Body of pancreas (tissue), 4 donors: ENCODE measurements at regions not wholly inside any gene's neighbourhood (a gene's known extent, or its start where the extent isn't known, plus 50 kb on each side); places are given as distances from the start of the nearest gene placed in this dataset.

ENCODE experiments used
- CTCF ChIP-seq, 7 experiments: fragments of 450-650 bp in 4 of 7; fragments of 200-600 bp in 3 of 7; sonication (generic) in 3 of 7; IDR thresholded peaks; one replicate each; pipeline ENCODE4 v1.5.1; 2016 to 2019; ENCODE audit warnings: antibody characterized with exemption in 7 of 7
- POLR2A ChIP-seq, 3 donors: fragments of 450-650 bp; IDR thresholded peaks; one replicate each; pipeline ENCODE4 v1.6.1; 2016; ENCODE audit warnings: antibody characterized with exemption in 3 of 3, mild to moderate bottlenecking in 2 of 3

DNA sequence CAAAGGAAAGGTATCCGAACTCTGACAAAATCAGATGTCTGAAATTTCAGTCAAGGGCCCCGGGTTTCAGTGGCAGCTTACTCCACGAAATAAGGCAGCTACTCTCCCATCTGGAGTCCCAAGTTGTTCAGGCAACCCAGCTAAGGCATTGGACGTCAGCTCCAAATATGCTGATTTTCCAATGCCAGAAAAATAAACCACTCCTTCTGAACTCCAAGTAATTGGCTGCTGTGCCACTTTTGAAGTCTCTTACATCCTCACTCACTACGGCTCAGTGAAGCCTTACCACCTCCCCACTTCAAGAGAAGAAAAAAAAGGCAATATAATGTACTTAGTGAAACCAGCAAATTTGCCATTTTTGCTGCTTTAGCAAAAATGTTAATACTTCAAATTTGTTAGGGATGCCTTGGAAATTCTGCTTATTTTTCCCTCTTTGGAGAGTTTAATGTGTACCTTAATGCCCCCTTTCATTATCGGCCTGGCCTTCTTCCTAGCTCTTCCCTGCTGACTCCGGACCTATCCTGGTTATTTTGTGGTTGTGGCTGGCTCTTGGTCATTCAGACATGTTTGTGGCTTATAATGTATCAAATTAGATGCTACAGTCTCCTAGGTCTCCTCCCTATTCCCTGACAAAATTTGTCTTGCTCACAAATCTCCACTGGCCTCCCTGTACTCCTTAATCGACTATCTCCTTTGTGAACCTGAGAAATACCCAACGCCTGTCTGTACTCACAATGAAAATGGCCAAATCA, 589.2 kb upstream of the ZEB2 start:
- TF ChIP-seq CTCF (IDR thresholded peaks at IDR 0.05) (no peak), POLR2A (IDR thresholded peaks at IDR 0.05) (no peak)
